Activated CD8-positive, alpha-beta memory T cell treated with anti-CD3 and anti-CD28 coated beads for 24 hours (primary cell): ENCODE measurements at regions not wholly inside any gene's neighbourhood (a gene's known extent, or its start where the extent isn't known, plus 50 kb on each side); places are given as distances from the start of the nearest gene placed in this dataset.
"Not testable (repeated sequence)": the region's sequence is repeated elsewhere in the genome, so short reads cannot be mapped to it uniquely, and the experiment has no call there.

Source experiments
- DNase-seq: peaks from one replicate; pipeline ENCODE4 v3.0.0-alpha.2; 2020

DNA sequence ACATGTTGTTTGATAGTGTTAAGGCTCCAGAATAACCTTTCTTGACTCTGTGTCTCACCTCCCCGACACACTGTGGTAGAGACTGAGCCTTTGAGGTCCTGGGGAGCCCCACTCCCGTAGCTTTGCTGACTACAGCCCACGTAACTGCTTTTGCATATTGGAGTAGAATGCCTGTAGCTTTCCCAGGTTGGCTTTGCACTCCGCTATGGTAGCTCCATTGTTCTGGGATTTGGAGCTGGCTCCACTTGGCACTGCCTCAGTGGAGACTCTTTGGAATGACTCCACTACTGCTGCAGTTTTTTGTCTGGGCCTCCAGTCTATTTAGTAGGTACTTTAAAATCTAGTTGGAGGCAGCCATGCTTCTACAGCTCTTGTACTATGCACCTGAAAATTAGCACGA is 56.2 kb upstream of the ANXA1 start:
- DNase-seq = no peak

DNA sequence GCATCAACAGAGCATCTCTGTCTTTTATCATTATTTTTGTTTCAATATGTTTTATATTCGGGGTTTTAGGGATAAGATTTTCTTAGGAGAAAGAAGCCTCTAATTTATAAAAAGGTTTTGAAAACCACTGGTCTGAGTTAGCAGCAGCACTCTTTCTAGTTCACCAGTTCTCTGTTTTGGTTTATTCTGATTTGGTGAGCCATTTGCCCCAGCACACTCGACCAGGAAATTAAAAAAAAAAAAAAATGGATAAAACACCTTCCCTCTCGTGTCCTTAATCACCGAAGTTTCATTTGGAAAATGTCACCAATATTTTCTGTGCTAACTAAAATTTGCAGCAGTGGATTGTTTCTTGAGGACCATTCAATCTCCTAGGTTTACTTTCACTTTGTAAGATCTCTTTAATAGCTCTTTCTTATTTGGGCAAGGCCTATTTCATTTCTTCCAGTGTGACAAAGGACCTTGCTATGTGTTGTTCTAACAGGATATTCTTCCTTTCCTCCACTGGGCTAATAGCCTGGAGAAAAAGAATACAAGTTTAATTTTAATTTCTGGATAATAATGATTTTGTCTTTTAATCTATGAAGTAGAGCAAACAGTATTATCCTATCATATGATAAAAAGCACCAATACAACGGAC is 57.8 kb upstream of the ANXA1 start:
- DNase-seq = no peak

DNA sequence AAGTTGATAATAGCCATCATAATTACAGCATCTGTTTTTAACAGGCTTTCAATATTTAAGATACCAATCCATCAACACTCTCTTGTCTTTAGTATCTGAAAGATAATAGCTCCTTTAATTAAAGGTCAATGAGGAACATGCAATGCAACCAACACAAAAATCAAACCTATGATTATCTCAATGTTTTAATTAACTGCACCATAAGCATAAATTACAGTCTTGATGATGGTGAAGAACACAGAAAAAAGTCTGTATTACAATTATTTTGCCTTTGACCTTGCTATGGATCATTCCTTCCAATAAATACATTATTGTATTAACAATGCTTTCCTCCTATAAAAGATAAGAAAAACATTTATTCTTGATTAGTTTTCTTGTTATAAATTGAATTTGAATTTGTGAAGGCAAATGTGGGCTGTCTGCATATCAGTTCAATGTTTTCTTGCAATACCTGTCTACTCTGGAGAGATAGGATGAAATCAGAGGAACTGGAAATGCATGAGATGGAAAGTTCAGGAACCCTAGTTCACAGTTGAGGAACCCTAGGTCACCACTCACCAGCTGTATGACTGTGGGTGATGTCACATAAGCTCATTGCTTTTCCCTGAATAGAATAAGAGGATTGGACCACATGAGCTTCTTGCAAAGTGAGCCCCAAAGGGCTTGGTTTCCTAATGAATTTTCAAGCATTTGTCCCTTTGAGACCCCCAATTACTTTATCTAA is 58.5 kb upstream of the ANXA1 start:
- DNase-seq = no peak

DNA sequence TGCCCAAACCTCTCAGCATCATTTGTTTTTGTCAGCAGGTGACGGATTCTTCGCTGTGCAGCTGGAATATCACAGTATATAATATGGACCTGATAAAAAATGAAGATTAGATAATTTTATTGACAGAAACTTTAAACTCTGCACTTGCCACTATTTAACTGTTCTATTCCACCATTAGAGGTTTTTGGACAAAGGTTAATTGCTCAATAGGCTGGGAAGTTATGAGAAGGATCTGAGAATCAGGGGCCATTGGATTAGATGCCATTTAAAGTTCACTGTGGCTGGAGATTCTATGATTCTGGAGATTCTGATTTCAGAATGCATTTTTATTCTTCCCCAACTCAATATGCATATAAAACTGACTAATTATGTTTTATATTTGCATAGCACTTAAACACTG is 59.8 kb upstream of the ANXA1 start:
- DNase-seq = no peak

DNA sequence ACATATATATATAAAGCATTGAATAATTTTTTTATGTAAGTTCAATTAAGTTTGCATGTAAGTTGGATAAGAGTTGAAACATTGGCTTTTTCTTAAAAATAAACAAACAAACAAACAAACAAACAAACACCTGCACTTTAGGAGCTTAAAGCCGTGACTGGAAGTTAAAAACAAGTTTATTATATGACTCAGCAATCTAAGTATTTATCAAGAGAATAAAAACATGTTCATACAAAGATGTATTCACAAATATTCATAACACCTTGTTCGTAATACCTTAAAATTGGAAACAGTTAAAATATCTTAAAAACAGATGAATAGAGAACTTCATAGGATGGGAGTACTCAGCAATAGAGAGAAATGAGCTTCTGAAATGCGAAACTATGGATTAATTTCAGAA is 61.5 kb upstream of the ANXA1 start:
- DNase-seq = no peak

DNA sequence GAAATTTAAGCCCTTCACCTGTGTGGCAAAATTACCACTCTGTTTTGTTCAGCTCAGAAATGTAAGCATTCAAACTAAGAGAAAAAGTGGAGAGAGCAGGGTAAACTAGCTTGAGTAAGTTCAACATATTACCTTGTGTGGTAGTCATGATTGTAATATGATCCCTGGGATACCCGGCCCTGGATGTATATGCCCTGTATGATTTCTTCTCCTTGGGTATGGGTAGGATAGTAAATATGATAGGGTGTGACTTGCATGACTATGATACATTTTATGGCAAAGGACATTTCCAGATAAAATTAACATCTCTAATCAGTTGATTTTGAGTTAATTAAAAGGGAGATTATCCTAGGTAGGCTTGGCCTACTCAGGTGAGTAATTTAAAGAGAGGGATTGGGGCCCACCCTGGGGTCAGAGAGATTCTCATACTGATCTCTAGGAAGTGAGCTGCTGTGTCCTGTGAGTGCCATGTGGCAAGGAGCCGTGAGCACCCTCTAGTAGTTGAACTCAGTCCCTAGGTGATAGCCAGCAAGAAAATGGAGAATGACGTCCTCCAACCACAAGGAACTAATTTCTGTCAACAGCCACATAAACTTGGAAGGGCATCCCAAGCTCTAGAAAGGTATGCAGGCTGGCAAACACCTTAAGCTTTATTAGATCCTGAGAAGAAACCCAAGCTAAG is 62.2 kb upstream of the ANXA1 start:
- no peak for DNase-seq

DNA sequence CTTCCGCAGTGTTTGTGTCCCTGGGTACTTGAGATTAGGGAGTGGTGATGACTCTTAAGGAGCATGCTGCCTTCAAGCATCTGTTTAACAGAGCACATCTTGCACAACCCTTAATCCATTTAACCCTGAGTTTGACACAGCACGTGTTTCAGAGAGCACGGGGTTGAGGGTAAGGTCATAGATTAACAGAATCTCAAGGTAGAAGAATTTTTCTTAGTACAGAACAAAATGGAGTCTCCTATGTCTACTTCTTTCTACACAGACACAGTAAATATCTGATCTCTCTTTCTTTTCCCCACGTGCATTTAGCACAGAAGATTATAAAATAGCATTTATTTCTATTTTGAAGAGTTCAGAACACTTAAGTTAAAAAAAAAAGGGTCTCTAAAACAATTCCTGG is 63.8 kb upstream of the ANXA1 start:
- not testable (repeated sequence) for DNase-seq

DNA sequence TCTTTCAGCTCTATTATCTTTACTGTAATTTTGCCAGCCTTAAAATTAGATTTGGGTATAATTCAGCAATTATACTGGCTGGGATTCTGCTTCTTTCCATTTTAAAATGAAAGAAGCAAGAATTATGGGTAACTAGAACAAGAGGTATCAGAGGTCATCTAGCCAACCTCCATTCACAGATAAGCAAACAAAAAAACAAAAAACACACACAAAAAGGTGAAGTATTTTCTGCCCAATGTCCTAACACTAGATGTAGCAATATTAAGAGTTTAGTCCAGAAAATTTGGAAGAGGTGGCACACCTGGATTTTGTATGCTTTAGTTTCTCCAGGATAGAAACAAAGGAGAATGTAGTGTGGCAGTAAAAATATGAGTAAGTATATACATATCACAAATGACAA is 68.1 kb upstream of the ANXA1 start:
- no peak for DNase-seq

DNA sequence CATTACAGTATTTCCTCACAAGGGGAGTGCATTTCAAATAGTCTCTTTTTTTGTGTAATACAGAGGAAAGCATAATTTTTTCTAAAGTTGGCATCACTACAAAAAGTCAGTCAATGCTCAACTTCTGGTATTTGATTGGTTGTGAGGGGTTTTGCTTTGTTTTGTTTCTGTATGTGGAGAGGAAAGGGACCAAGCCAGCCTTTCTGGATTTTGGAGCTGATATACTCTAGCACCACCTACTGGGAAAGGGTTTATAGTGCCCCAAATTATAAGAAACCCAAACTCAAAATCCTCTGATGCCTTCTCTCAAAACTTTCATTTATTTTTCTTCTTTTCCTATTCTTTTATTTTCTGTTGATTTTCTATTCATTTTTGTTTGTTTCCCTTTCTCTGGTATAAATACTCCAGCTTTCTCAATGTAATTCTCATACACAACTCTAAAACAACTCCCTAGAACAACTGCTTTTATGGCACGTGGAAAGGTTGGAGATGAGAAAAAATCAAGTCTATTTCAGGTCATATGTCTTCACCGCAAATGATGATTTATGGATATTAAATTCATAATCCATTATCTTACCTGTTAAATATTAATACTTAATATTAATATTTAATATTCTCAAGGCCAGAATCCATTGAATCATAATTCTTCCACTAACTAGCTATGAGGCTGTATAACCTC is 69.5 kb upstream of the ANXA1 start:
- no peak for DNase-seq

DNA sequence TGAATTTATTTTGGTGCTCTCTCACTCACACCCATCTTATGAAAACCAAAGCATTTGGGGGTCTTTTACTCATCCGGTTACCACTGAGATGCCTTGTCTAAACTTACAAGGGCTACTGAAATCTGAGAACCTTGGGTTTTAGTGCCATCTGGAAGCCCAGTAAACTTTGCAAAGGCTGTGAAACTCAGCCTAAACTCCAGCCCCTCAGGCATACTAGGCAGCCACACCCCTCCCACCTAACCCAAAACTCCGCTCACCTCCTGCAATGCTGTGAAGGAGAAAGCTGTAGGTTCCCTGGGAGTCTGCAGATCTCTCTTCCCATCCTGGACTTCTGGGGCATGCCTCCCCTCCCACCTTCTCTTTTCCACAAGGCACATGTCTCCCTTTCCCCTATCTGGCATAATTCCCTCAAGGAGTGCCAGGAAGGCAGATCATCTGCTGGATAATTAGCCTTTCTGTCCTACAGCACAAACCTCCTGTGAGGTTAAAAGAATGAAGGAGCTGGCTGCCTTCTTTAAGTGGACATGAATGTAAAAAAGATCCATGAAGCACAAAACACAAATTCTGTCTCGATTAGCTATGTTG is 71.5 kb upstream of the ANXA1 start:
- no peak for DNase-seq

DNA sequence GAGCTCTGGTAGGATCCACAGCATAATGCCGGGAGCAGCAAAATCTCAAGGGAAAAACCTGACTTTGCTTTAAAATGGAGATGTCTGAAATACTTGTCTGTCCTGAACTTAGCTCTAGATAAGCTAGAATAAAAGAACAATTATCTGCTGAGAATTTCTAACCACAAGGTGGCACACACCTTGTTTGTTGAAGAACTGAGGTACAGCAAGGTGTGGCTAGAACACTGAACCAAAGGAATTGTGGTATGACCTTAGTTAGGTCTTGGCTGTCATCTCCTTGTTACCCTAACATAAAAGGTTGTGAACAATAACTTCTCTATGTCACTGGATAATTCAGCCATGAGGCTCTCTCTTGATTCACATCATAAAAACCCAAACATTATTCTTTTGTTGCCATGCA is 72.3 kb upstream of the ANXA1 start:
- DNase-seq = no peak

DNA sequence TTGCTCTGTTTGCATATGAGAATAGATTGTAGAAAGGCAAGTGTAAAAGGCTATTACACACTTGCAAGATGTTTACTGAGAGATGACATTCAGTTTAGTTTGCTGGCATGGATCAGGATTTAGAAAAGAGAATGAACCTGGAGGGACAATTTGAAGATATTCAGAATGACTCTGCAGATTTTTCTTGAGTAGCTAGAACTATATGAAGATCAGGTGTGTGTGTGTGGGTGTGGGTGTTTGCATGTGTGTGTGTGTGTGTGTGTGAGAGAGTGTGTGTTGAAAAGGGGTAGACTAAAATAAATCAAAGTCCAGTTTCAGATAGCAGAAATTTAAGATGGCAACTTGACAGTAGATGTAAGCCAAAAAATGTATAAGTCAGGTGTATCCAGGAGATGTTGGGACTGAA is 74.0 kb upstream of the ANXA1 start:
- no peak for DNase-seq

DNA sequence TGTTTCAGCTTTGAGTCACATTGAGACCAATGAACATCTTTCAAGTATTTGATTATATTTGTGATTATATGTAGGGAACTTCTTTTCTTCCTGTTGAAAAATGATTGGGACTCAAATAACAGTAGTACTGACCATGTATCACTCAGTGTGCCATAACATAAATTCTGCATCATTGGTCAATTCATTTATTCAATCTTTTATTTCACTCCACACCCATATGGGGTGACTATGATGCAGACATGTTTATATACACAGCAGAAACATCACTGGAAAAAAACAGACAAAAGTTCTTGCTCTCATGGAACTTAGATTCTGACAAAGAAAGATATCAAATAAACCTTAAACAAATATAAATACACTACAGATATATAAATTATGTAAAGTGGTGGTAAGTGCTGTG is 74.7 kb upstream of the ANXA1 start:
- no peak for DNase-seq

DNA sequence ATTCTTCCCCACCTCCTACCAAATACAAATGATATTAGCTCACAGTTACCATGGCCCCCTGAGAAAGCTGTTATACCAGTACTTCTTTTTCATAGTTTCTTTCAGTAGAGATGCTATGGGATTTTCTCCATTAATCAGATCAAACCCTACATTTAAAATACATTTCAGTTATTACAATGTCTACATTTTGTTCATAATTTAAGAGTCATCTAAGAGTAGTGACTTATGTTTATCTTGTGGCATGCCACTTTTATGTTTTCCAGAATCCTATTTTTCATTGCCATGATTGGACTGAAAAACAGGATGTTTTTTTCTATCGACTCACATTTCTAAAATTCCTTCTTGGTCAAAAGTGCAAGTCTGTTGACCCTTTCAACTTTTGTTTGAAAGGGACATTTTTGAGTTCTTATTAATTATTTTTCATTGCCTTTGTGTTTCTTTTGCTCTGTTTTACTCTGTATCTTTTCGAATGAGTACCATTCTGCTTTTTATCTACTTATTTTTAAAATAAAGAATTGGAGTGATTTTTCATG is 77.4 kb upstream of the ANXA1 start:
- no peak for DNase-seq

DNA sequence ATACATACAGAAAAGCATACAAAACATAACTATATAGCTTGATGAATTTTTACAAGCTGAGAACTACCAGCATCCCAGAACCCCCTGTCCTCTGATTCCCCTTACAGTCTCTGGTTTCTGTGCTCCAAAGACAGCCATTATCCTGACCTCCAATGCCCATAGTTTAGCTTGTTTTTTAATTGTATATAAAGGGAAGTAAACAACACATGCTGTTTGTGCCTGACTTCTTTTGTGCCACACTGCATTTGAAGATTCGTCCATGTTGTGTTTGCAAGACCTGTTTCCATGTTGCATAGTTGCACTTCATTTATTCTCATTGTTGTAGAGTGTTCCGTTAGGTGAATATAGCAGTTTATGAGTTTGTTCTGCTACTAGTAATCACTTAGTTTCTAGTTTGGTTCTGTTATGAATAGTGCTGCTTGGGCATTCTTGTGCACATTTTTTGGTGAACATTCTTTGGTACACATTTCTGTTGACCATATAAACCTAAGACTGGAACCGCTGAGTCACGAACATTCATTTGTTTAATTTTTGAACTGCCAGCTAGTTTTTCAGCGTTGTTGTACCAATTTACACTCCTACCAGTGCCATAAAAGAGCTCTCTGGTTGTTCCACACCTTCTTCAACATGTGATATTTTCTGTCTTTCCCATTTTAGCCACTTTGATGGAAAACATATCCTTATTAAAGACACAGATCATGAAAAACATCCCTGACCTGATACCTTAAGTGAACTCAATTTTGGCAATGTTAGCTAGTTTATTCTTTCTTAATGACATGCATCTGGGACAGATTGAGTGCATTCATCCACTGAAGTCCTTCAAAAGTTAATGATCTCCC is 78.1 kb upstream of the ANXA1 start:
- no peak for DNase-seq

DNA sequence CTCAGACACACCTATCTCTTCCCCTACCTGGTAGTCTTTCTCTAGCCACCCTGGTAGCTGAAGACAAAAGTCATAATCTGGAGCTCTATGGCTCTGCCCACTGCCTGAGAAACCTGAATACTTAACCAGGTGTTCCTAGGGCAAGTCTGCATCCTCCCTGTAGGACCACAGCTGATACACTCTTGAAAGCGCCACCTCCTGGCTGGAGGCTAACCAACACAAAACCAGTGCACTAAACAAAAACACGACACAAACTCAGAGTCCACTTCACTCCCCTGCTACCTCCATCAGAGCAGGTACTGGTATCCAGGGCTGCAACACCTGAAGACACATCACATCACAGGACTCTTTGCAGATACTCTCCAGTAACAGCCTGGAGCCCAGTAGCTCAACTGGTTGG is 84.6 kb upstream of the ANXA1 start:
- no peak for DNase-seq

DNA sequence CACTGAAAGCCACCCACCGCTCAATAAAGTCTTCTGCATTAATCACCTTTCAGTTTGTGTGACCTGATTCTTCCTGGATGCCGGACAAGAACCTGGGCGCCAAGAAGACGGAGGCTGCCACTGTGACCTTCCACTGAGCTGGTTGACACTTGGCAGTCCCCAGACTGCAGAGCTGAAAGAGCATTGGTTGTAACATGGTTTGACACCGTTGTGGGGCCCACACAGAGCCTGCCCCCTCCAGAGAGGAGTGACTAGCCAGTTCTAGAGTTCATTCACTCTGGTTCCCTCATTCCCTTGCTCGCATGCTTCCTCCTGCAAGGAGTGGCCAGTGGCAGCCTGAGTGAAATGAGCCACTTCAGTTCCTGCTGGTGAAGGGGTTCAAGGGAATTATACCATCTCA is 86.2 kb upstream of the ANXA1 start:
- no peak for DNase-seq

DNA sequence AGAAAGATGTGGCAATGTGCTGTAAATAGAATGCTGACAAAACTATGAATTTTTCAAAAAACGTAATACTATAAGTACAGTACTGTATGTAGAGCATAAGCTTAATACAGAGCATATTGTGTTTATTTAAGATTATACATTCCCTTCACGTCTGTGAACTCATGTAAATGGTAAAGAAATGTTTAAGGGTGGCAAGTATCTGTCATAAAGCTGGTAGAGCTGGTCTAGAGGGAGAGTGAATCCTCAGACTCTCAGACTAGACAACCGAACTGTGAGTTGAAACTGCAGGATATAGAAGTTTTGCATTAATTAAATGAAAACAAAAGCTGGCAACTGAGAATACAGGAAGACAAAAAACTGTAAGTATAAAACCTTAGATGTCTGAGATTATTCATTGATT is 87.3 kb upstream of the ANXA1 start:
- no peak for DNase-seq

DNA sequence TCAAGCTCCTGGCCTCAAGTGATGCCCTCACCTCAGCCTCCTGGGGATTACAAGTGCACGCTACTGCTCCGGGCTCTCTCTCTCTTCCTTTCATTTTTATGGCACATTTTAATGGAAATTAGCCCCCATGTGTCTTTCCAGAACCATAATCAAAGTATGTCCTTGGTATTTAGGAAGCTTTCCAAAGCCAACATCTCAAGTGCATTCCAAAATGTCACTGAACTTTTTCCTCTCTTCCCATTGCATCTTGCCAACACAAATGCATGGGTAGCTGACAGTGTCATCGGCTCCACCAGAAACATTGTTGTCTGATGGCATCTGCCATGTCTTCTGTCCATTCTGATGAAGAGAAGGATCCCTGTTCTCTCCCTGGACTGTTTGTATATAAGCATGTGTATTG is 90.5 kb upstream of the ANXA1 start:
- DNase-seq = no peak

DNA sequence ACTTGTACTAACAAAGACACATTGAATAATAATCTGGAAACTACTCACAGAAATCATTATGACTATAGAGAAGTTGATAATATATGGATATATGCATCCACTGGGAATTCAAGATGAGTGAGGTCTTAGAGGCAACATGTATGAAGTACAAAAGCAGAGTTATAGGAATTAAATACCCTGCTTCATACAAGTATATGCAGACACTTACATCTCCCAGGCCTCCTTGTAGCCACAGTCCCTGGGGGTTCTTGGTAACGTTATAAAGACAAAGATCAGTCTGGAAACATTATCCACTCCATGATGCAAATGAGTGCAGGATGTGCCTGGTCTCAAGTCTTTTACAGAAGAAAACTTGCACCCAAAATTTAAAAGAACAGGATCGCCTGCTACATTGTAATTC is 92.4 kb upstream of the ANXA1 start:
- no peak for DNase-seq

DNA sequence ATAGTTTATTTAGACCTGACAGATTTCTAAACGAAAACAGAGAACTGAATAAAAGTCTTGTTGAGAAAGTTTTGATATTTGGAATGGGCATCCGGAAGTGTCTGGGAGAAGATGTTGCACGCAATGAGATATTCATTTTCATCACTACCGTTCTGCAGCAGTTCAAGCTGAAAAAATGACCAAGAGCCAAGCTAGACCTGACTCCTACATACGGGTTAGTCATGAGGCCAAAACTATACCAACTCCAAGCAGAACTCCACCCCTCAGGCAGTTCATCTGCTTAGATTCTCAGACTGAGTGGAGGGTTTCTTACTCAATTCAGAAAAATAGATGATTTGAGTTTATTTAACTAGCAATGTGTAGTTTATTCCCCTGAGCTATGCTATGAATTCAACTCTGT is 95.4 kb upstream of the ANXA1 start:
- DNase-seq = no peak

DNA sequence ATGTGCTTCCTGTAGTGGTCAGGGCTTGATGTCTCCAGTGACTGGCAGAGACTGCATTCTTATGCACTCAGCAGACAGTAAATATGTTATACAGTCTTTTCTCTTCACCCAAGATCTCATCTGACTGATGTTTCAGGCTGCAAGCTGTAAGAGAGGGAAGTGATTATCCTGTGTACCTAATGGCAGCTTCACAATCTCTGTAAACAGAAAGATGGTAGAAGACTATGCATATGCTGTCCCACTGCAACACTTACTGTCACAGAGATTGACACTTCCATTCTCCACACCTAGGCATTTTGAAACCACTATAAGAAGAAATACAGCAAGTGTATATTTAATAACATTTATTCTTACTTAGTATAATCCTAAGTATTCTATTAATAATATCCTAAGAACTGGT is 97.6 kb upstream of the ANXA1 start:
- no peak for DNase-seq
